Activated CD8-positive, alpha-beta memory T cell treated with anti-CD3 and anti-CD28 coated beads, Interleukin-2, amount 50 U/mL, for 4 hours (primary cell): ENCODE measurements at regions not wholly inside any gene's neighbourhood (a gene's known extent, or its start where the extent isn't known, plus 50 kb on each side); places are given as distances from the start of the nearest gene placed in this dataset.

Source experiments
- DNase-seq: peaks from one replicate; pipeline ENCODE4 v3.0.0-alpha.2; 2020

GRCh38 chr17:65442691-65443090, 118.8 kb downstream of the AXIN2 start:
- DNase-seq, result no peak

- DNase-seq, result no peak
These were observed 119.2 kb downstream of the AXIN2 start for GRCh38 chr17:65442250-65442649.

- DNase-seq, result no peak
These were observed 120.3 kb downstream of the AXIN2 start for GRCh38 chr17:65441053-65441605.

DNA sequence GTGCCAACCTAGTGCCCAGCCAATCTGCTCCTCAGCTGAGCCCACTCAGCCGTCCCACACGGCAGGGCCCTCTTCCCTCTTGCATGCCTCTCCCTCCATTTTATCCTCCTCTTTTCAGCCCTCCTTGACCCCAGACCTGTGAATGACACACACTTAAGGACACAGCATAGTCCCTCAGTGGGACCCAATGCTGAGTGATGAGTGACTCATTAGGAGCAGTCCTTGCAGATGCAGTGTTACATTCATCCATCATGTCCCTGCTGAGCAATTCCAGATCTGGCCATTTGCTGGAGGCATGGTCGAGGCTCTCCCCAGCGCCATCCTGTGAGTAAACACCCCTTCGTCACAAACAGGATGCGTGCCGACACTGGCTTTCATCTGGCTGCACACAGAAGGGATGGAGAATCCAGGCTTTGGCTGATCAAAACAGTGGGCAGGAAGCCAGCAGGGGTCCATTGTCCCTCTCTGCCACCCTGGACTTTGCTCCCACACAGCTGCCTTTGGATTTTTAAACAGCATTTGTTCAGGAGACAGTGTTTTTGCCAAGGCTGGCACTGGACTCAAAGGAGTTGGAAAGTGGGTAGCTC, 122.6 kb downstream of the AXIN2 start:
- no peak for DNase-seq

- no peak for DNase-seq
These were observed 123.3 kb downstream of the AXIN2 start for GRCh38 chr17:65438173-65438572.

GRCh38 chr17:65436871-65437270, 124.6 kb downstream of the AXIN2 start:
- no peak for DNase-seq

GRCh38 chr17:65434878-65435277, 126.6 kb downstream of the AXIN2 start:
- DNase-seq, result no peak

DNA sequence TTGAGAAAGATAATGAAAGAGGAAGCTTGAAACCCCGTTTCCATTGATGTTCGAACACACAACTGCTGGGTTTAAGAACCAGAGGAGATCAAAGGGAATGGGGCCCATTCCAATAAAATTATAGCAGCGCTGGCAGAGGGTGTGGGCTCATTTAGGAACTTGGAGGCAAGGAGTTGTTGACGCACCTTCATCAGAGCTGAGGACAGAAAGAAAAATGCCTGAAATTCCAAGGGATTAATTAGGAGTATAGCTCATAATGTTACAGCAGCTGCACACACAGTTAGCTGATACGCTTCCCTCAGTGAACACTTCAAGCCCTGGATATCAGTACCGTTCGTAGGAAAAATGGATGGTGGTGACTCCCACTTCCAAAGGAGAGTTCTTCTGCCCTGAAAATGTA, 127.2 kb downstream of the AXIN2 start:
- no peak for DNase-seq

- DNase-seq, result no peak
These were observed 127.9 kb downstream of the AXIN2 start for GRCh38 chr17:65433592-65433991.

GRCh38 chr17:65433157-65433556, 128.3 kb downstream of the AXIN2 start:
- no peak for DNase-seq

DNA sequence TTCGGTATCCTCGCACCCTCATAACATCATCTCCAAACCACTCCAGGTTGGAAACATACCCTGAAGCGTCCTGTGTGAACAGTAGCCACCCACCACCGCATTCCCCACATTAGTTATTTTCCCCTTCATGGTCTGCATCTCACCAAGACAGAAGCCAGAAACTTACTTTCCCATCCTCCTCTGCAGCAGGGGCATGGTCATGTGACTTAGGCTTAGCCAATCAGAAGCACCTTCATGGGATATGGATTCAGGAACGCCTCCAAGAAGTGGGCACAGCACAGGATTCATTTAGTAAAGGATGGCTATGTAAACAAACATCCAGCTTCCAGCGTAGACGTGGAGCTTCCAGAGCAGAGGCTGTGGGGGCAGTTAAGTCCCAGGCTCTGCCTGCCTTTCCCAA, 130.3 kb downstream of the AXIN2 start:
- no peak for DNase-seq

GRCh38 chr17:65430209-65430833, 131.1 kb downstream of the AXIN2 start:
- DNase-seq, result no peak

DNA sequence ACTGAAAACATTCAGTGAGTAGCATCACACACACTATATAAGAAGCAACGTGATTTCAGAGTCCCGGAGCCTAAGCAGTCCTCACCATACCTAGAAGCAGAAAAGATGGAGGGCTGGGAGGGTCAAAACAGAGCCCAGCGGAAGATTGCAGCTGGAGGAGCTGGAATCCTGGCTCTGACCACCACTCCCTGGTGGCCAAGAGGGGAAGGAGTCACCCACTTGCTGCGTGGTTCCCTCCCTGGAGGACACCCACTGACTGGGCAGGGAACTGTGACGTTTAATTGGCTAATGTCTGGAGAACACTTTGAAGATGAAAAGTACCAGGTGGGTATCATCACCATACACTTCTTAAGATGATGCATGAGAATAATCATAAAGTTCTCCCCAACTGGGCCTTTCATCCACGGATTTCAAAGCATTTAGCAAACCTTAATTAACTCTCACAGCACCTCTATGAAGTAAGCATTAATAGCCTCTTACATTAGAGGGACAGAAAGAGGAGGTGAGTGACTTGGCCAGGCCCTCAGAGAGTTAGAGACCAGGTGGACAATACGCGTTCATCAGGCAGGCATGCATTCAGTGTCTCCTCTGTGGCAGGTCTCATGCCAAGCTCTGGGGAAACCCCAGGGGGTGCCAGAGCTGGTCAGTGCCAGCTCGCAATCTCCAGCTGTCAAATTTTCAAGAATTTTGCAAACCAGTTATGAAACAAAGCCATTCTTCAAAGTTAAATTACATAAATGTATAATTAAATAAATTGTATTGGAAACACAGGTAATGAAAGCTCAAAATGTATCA, 137.9 kb downstream of the AXIN2 start:
- DNase-seq, result no peak

GRCh38 chr17:65418622-65419021, 142.8 kb downstream of the AXIN2 start:
- DNase-seq, result no peak

DNA sequence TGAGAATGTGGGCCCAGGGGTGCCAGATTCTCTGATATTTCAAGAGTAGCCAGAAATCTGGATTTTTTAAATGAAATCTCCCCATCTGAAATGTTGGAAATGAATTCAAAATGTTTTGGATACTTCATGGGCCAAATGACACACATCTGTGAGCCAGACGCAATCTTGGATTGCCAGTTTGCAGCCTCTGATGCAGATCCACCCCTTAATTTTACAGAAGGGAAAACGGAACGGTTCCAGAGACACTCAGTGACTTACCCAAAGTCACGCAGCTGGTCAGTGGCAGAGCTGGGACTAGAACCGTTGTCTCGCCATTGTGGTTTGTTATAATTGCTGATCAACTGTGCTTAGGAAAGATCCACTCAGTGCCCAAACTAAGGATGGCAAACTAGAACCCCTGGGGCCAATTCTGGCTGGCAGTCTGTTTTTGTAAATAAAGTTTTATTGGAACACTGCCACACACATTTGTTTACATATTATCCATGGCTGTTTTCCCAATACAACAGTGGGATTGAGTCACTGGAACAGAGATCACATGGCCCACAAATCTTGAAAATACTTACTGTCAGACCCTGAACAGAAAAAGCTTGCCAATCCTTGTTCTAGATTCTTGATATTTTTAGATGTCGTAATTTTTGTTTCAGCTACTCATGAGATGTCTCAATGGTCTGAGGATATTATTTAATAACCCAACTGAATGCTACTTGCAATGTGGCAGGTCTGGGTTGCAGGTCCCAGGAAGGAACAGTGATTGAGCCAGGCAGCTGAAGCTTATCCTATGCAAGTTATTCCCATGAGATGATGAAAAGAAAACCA, 143.8 kb downstream of the AXIN2 start:
- no peak for DNase-seq

- DNase-seq, result no peak
These were observed 145.5 kb downstream of the AXIN2 start for GRCh38 chr17:65415991-65416390.

GRCh38 chr17:65413390-65413789, 148.1 kb downstream of the AXIN2 start:
- no peak for DNase-seq

DNA sequence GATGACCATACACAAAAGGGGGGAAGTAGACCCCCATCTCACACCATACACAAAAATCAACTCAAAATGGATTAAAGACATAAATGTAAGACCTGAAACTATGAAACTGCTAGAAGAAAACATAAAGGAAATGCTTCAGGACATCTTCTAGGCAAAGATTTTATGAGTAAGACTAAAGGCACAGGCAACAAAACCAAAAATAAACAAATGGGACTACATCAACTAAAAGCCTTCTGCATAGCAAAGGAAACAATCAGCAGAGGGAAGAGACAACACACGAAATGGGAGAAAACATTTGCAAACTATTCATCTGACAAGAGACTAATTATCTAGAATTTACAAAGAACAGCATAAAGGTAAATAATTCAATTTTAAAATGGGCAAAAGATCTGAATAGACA, 152.1 kb downstream of the AXIN2 start:
- no peak for DNase-seq

DNA sequence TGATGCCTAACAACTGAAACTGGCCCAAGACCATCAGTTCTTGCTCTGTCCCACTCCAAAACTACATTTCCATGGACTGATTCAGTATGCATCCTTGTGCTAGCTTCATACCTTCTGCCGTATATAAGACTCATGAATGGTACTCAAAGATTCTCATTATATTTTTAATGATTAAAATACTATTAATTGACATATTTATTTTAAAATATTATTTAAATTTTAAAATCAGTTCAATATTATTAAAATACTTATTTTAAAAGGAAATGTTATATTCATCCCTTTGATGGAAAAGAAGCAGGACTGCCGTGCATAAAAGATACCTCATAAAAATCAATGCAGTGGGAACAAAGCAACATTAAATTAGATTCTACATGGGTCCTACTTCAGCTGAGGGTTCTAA, 153.4 kb downstream of the AXIN2 start:
- no peak for DNase-seq

- no peak for DNase-seq
These were observed 154.4 kb downstream of the AXIN2 start for GRCh38 chr17:65407017-65407416.

DNA sequence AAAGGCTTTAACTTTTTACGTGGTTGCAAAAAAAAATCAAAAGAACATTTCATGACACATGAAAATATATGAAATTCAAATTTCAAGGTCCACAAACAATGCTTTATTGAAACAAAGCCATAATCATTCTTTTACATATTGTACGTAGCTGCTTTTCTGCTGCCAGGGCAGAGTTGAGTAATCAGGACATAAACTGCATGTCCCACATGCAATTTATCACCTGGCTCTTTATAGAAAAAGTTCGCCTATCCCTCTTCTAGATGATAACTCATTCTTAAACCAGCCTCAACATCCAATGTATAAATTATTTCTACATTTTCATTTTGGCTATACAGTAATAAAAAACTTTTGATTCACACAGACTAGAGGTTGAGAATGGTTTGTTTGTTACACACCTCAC, 154.9 kb downstream of the AXIN2 start:
- DNase-seq, result no peak

- DNase-seq, result no peak
These were observed 155.9 kb downstream of the AXIN2 start for GRCh38 chr17:65405563-65405962.

GRCh38 chr17:65404761-65405160, 156.7 kb downstream of the AXIN2 start:
- DNase-seq, result no peak
